Hepatocyte (in vitro differentiated cells): ENCODE measurements at regions not wholly inside any gene's neighbourhood (a gene's known extent, or its start where the extent isn't known, plus 50 kb on each side); places are given as distances from the start of the nearest gene placed in this dataset.

Experiments used
- CTCF ChIP-seq: fragments of 200-600 bp; sonication (generic); IDR thresholded peaks from 2 replicates; pipeline ENCODE4 v1.5.1; 2016; ENCODE audit warnings: antibody characterized with exemption, mild to moderate bottlenecking; ENCODE audit not compliant: poor library complexity
- EZH2phosphoT487 ChIP-seq: fragments of 200-600 bp; sonication (generic); IDR thresholded peaks from one replicate; pipeline ENCODE4 v1.6.1; 2018; ENCODE audit warnings: antibody characterized with exemption, mild to moderate bottlenecking, low read depth, moderate library complexity; ENCODE audit not compliant: unreplicated experiment, severe bottlenecking

- TF ChIP-seq CTCF (no peak), EZH2phosphoT487 (no peak)
These were observed 517.3 kb downstream of the TMA16 start for GRCh38 chr4:164011791-164012190.
